Activated T-cell treated with anti-CD3 and anti-CD28 coated beads, Interleukin-2, amount 50 U/mL, for 24 hours (primary cell): ENCODE measurements at regions not wholly inside any gene's neighbourhood (a gene's known extent, or its start where the extent isn't known, plus 50 kb on each side); places are given as distances from the start of the nearest gene placed in this dataset.

ENCODE experiments used
- DNase-seq: peaks from one replicate; pipeline ENCODE4 v3.0.0-alpha.2; 2020
- H3K27ac Mint-ChIP-seq: 2 replicates; pipeline ENCODE4 v1.8.0; 2020; ENCODE audit warnings: mild to moderate bottlenecking, mixed read lengths
- H3K27me3 Mint-ChIP-seq: 2 replicates; pipeline ENCODE4 v1.8.0; 2020; ENCODE audit warnings: mixed read lengths
- H3K36me3 Mint-ChIP-seq: 2 replicates; pipeline ENCODE4 v1.8.0; 2020; ENCODE audit warnings: low read depth, mixed read lengths
- H3K4me1 Mint-ChIP-seq: 2 replicates; pipeline ENCODE4 v1.8.0; 2020; ENCODE audit warnings: low read depth, mixed read lengths
- H3K4me3 Mint-ChIP-seq: 2 replicates; pipeline ENCODE4 v1.8.0; 2020; ENCODE audit warnings: mild to moderate bottlenecking, moderate library complexity, mixed read lengths
- H3K9me3 Mint-ChIP-seq: 2 replicates; pipeline ENCODE4 v1.8.0; 2020; ENCODE audit warnings: mixed read lengths

GRCh38 chr1:58907398-58907797 lies 123.6 kb upstream of the JUN start:
- no peaks in the 10 kb centered on the region for H3K36me3 Mint-ChIP-seq
- no peak overlapping the region for H3K27ac Mint-ChIP-seq
- H3K27me3 Mint-ChIP-seq = no peaks in the 10 kb centered on the region
- no peaks in the 10 kb centered on the region for H3K9me3 Mint-ChIP-seq
- H3K4me3 Mint-ChIP-seq = no peak overlapping the region
- no peak for DNase-seq
- peaks cover 14% of the 10 kb centered on the region for H3K4me1 Mint-ChIP-seq

- no peak overlapping the region for H3K27ac Mint-ChIP-seq
- DNase-seq = no peak
- H3K4me3 Mint-ChIP-seq = no peak overlapping the region
- H3K4me1 Mint-ChIP-seq = peaks cover 7% of the 10 kb centered on the region
- H3K9me3 Mint-ChIP-seq = no peaks in the 10 kb centered on the region
- H3K27me3 Mint-ChIP-seq = no peaks in the 10 kb centered on the region
- H3K36me3 Mint-ChIP-seq = no peaks in the 10 kb centered on the region
Observed at GRCh38 chr1:58908561-58909560, 125.0 kb upstream of the JUN start.

DNA sequence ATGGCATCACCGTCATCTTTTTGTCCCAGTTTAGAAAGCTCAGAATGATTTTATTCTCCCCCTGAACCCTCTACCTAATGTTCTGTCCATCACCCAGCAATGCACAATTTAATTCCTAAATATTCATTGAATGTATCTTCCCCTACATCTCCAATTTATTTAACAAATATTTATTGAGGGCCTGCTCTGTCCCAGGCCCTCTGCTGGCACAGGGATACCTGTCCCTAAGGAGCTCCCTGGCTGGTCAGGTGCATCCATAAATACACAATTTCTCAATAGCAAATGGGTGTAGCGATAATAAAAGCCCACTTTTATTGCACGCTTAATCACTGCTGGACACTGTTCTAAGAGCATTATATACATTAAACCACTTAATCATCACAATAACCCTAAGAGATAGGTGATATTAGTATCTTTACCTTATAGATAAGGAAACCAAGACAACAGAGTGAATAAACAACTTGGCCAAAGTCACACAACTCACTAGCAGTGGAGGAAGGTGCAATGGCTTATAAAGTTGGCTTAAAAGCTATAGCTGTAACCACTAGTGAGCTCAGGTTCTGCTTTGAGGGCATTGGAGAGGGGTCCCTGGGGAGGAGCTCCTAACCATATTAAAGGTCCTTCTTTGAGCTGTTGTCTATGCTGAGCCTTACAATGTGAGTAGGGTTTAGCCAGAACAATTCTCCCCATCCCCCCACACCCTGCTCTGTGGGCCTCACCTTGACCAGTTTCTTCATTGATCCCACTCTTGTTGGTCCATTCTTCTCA lies 126.3 kb upstream of the JUN start:
- peaks cover 6% of the 10 kb centered on the region for H3K9me3 Mint-ChIP-seq

GRCh38 chr1:58911841-58912499 lies 128.1 kb upstream of the JUN start:
- H3K4me1 Mint-ChIP-seq = no peaks in the 10 kb centered on the region
- H3K27me3 Mint-ChIP-seq = no peaks in the 10 kb centered on the region
- H3K36me3 Mint-ChIP-seq = no peaks in the 10 kb centered on the region
- H3K9me3 Mint-ChIP-seq = peaks cover 8% of the 10 kb centered on the region
- DNase-seq = no peak
- no peak overlapping the region for H3K27ac Mint-ChIP-seq
- no peak overlapping the region for H3K4me3 Mint-ChIP-seq

More for the DNA sequence above, 126.3 kb upstream of the JUN start:
- Mint-ChIP-seq H3K27ac (no peak overlapping the region), H3K36me3 (no peaks in the 10 kb centered on the region), H3K4me1 (no peaks in the 10 kb centered on the region), H3K4me3 (no peak overlapping the region), H3K27me3 (no peaks in the 10 kb centered on the region)
- DNase-seq = no peak

DNA sequence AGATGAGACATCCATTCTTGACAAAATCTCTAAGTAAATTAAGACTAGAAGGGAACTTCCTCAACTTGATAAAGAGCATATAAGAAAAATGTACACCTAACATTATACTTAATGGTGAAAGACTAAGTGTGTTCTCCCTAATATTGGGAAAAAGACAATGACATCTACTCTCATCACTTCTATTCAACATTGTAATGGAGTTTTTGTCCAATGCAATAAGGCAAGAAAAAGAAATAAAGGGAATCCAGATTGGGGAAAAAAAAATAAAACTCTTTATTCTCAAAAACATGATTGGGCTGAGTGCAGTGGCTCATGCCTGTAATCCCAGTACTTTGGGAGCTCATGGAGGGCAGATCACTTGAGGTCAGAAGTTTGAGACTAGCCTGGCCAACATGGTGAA lies 131.1 kb upstream of the JUN start:
- Mint-ChIP-seq H3K27ac (no peak overlapping the region), H3K36me3 (no peaks in the 10 kb centered on the region), H3K9me3 (peaks cover 8% of the 10 kb centered on the region), H3K4me1 (no peaks in the 10 kb centered on the region), H3K27me3 (no peaks in the 10 kb centered on the region), H3K4me3 (no peak overlapping the region)
- DNase-seq = no peak

- no peak for DNase-seq
- no peaks in the 10 kb centered on the region for H3K27me3 Mint-ChIP-seq
- H3K9me3 Mint-ChIP-seq = peaks cover 8% of the 10 kb centered on the region
- no peak overlapping the region for H3K27ac Mint-ChIP-seq
- H3K4me3 Mint-ChIP-seq = no peak overlapping the region
- no peaks in the 10 kb centered on the region for H3K36me3 Mint-ChIP-seq
- peaks cover 9% of the 10 kb centered on the region for H3K4me1 Mint-ChIP-seq
Observed at GRCh38 chr1:58917436-58917835, 133.6 kb upstream of the JUN start.

- H3K4me1 Mint-ChIP-seq = peaks cover 19% of the 10 kb centered on the region
- H3K36me3 Mint-ChIP-seq = no peaks in the 10 kb centered on the region
- no peak overlapping the region for H3K4me3 Mint-ChIP-seq
- H3K27ac Mint-ChIP-seq = no peak overlapping the region
- peaks cover 5% of the 10 kb centered on the region for H3K9me3 Mint-ChIP-seq
- no peaks in the 10 kb centered on the region for H3K27me3 Mint-ChIP-seq
- no peak for DNase-seq
Observed at GRCh38 chr1:58919226-58919958, 135.5 kb upstream of the JUN start.

DNA sequence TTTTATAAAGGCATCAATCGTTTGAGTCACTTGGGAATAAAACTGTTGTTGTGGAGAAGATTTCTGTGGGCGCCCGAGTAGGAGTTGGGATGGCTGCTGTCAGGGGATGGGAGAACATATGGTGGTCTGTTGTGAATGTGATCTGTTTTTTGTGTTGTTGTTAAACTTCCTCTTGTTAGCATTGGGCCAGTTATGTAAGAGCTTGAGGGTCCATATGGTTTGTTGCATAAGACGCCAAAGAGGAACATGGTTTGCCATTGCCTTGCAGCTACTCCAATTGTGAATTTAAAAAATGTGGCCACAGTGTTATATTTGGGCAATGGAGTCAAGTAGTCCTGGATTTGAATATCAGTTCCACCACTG lies 136.1 kb upstream of the JUN start:
- H3K27me3 Mint-ChIP-seq = no peaks in the 10 kb centered on the region
- peaks cover 2% of the 10 kb centered on the region for H3K9me3 Mint-ChIP-seq
- no peak overlapping the region for H3K4me3 Mint-ChIP-seq
- no peak for DNase-seq
- H3K27ac Mint-ChIP-seq = no peak overlapping the region
- H3K36me3 Mint-ChIP-seq = no peaks in the 10 kb centered on the region
- peaks cover 19% of the 10 kb centered on the region for H3K4me1 Mint-ChIP-seq

DNA sequence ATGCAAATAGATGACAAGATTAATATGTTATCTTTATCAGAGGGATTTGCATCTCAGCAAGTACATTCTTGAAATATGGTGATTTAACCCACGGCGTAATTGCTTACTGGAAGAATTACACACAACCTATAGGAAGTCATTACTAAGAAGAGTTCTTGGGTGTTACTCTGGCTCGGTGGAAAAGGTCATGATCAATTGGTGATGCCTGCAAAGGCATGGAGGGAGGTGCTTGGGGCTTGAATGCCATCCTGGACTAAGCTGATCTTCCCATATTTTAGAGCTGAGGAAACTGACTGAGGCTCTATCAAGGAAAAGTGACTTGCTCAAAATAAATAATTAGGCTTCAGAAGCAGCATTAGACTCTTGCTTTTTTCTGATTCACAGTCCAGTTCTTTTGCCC lies 137.5 kb upstream of the JUN start:
- no peak overlapping the region for H3K27ac Mint-ChIP-seq
- H3K36me3 Mint-ChIP-seq = no peaks in the 10 kb centered on the region
- no peak overlapping the region for H3K4me3 Mint-ChIP-seq

DNA sequence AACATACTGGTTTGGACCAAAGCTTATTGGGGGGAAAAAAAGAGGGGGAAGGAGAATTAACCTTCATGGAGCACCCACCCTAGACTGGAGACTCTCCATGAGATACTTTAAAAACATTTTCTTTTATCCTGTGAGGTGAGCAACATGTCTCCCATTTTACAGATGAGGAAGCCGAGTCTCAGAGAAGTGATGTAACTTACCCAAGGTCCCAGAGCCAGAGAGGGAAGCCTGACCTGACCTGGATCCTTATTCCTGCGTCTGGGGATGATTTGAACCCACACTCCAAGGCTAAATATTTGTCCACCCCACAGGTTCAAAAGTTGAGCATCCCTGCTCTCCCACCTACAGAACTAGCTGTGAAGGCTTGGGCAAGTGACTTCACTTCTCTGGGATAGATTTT lies 137.9 kb upstream of the JUN start:
- Mint-ChIP-seq H3K4me3 (no peak overlapping the region), H3K27ac (no peak overlapping the region), H3K4me1 (peaks cover 19% of the 10 kb centered on the region), H3K27me3 (no peaks in the 10 kb centered on the region), H3K9me3 (no peaks in the 10 kb centered on the region), H3K36me3 (no peaks in the 10 kb centered on the region)
- DNase-seq = no peak

More for the DNA sequence above, 137.5 kb upstream of the JUN start:
- peaks cover 19% of the 10 kb centered on the region for H3K4me1 Mint-ChIP-seq
- no peaks in the 10 kb centered on the region for H3K9me3 Mint-ChIP-seq
- DNase-seq = no peak
- H3K27me3 Mint-ChIP-seq = no peaks in the 10 kb centered on the region

DNA sequence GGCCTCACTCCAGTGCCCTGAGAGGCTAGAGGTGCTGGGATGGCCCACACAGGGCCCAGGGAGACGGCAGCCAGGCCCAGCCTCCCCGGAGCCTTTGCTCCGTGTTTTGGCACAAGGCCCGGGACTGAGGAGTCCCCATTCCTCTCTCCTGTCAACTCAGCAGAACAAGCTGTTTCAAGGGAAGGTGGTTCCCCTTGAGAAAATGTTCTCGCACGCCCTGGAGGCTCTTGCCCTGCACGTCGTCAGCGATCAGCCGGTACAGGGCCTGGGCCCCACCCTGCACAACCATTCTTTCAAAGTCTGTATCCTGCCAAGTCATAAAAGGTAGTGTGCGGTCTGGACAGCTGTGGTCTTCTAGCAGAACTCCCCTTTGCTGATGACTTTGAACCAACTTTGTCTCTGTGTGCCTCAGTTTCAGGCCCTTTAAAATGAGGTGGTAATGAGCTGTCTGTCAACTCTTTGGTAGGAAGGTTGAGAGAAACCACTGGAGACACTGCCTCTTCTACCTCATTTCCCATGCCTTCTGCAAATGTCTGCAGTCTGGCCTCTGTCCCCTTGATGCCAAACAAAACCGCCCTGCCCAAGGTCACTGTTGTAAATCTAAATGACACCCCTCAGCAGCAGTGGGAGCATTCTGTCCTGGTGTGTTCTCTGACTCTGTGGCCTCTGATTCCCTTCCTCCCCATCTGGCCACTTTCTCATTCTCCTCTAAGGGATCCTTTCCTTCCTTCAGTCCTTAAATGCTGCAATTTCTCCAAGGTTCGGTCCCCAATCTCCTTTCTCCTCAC lies 138.6 kb upstream of the JUN start:
- no peak overlapping the region for H3K4me3 Mint-ChIP-seq
- H3K9me3 Mint-ChIP-seq = no peaks in the 10 kb centered on the region
- peak; percentile 52 for DNase-seq
- no peaks in the 10 kb centered on the region for H3K36me3 Mint-ChIP-seq
- peak overlapping the region; percentile 55 for H3K27ac Mint-ChIP-seq
- no peaks in the 10 kb centered on the region for H3K27me3 Mint-ChIP-seq
- H3K4me1 Mint-ChIP-seq = peaks cover 24% of the 10 kb centered on the region

DNA sequence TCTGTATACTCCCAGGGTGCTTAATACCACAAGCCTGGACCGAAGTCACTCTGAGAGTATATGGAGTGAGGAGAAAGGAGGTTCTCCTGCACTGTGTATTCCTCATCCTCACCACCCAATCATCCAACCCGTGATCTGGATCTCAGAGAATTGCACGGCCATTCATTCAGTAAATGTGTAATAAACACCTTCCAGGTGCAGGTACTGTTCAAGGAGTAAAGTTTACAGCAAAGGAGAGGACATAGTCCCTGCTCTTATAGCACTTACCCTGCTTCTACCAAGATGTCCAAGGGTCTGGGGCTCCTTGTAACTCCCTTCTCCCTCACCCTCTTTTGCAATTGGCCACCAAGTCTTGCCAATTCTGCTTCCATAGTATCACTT lies 139.2 kb upstream of the JUN start:
- Mint-ChIP-seq H3K9me3 (no peaks in the 10 kb centered on the region), H3K4me1 (peaks cover 26% of the 10 kb centered on the region), H3K27ac (no peak overlapping the region), H3K4me3 (no peak overlapping the region), H3K36me3 (no peaks in the 10 kb centered on the region), H3K27me3 (no peaks in the 10 kb centered on the region)
- no peak for DNase-seq

GRCh38 chr1:58924016-58924565 lies 140.2 kb upstream of the JUN start:
- Mint-ChIP-seq H3K4me3 (no peak overlapping the region), H3K36me3 (no peaks in the 10 kb centered on the region), H3K27me3 (no peaks in the 10 kb centered on the region), H3K27ac (no peak overlapping the region), H3K4me1 (peaks cover 31% of the 10 kb centered on the region), H3K9me3 (no peaks in the 10 kb centered on the region)
- DNase-seq = no peak
